ENCODE measurements at regions not wholly inside any gene's neighbourhood (a gene's known extent, or its start where the extent isn't known, plus 50 kb on each side); places are given as distances from the start of the nearest gene placed in this dataset.

GRCh38 chr1:232732344-232732910, 72.8 kb upstream of the MAP10 start:
- H4K8ac ChIP-seq (ENCODE audit: low read depth, low read length): no peak overlapping the region
- no peaks in the 10 kb centered on the region for H3K9me3 ChIP-seq (replicated peaks in 1 of 2; ENCODE audit: control insufficient read depth in 2 of 2, insufficient read depth in 1 of 2, low read depth in 1 of 2, low read length in 2 of 2)
- H2AK5ac ChIP-seq (ENCODE audit: low read depth, low read length): no peak overlapping the region
- no peak overlapping the region for H3K9ac ChIP-seq (ENCODE audit: low read depth, low read length, poor library complexity)
- H3K4me3 ChIP-seq (ENCODE audit: low read length in 2 of 2): no peak overlapping the region
- no peak overlapping the region for H3K4ac ChIP-seq (ENCODE audit: low read length)
- no peaks in the 10 kb centered on the region for H3K79me1 ChIP-seq (ENCODE audit: low read depth, low read length)
- no peak overlapping the region for H3K4me2 ChIP-seq (ENCODE audit: insufficient read depth, low read length, poor library complexity, severe bottlenecking)
- WGBS, 2 donors (ENCODE audit: extremely low coverage in 2 of 2, insufficient read length in 2 of 2, insufficient replicate concordance in 1 of 2): no CpG with 5 or more reads among the region's 1 CpG
- H2BK12ac ChIP-seq (ENCODE audit: low read length): no peak overlapping the region
- H3K14ac ChIP-seq (ENCODE audit: low read length): no peak overlapping the region
- no peak overlapping the region for H2BK120ac ChIP-seq (ENCODE audit: low read depth, low read length)
- DNase-seq (ENCODE audit: low spot score): no peak
- H2BK15ac ChIP-seq (ENCODE audit: low read length): no peak overlapping the region
- no peak overlapping the region for H3K27ac ChIP-seq (replicated peaks; ENCODE audit: low read length)
- no peaks in the 10 kb centered on the region for H3K4me1 ChIP-seq (ENCODE audit: control insufficient read depth in 2 of 2, insufficient read depth in 1 of 2, low read depth in 1 of 2, low read length in 2 of 2)
- H4K91ac ChIP-seq (ENCODE audit: low read depth, low read length, poor library complexity): no peak overlapping the region
- H2BK5ac ChIP-seq (ENCODE audit: low read length): no peak overlapping the region
- H3K27me3 ChIP-seq (ENCODE audit: control insufficient read depth in 3 of 3, insufficient read depth in 3 of 3, low read depth in 1 of 3, low read length in 3 of 3): no peaks in the 10 kb centered on the region
- no peak overlapping the region for H2AFZ ChIP-seq (ENCODE audit: low read length)
- no peak overlapping the region for H3K18ac ChIP-seq (ENCODE audit: low read length)
- H3K36me3 ChIP-seq (replicated peaks in 1 of 2; ENCODE audit: control insufficient read depth in 2 of 2, insufficient read depth in 2 of 2, low read length in 2 of 2): no peaks in the 10 kb centered on the region
- no peak overlapping the region for H3K23ac ChIP-seq (ENCODE audit: low read depth, low read length, poor library complexity)

- peaks cover 0 to 3% of the 10 kb centered on the region in 2 donors for H3K9me3 ChIP-seq (replicated peaks in 1 of 2; ENCODE audit: control insufficient read depth in 2 of 2, insufficient read depth in 1 of 2, low read depth in 1 of 2, low read length in 2 of 2)
- WGBS, 2 donors (ENCODE audit: extremely low coverage in 2 of 2, insufficient read length in 2 of 2, insufficient replicate concordance in 1 of 2): no CpG with 5 or more reads among the region's 2 CpGs
These were observed 67.3 kb upstream of the MAP10 start for GRCh38 chr1:232737917-232738316.

GRCh38 chr1:232743999-232744398, 61.2 kb upstream of the MAP10 start:
- no peak overlapping the region for H2AK5ac ChIP-seq (ENCODE audit: low read depth, low read length)
- no peak overlapping the region for H2BK120ac ChIP-seq (ENCODE audit: low read depth, low read length)
- no peak overlapping the region for H3K4me3 ChIP-seq (ENCODE audit: low read length in 2 of 2)
- H4K8ac ChIP-seq (ENCODE audit: low read depth, low read length): no peak overlapping the region
- whole genome bisulfite sequencing, 2 donors (ENCODE audit: extremely low coverage in 2 of 2, insufficient read length in 2 of 2, insufficient replicate concordance in 1 of 2): no CpG with 5 or more reads among the region's 1 CpG
- no peaks in the 10 kb centered on the region for H3K36me3 ChIP-seq (replicated peaks in 1 of 2; ENCODE audit: control insufficient read depth in 2 of 2, insufficient read depth in 2 of 2, low read length in 2 of 2)
- no peaks in the 10 kb centered on the region for H3K4me1 ChIP-seq (ENCODE audit: control insufficient read depth in 2 of 2, insufficient read depth in 1 of 2, low read depth in 1 of 2, low read length in 2 of 2)
- H3K27me3 ChIP-seq (ENCODE audit: control insufficient read depth in 3 of 3, insufficient read depth in 3 of 3, low read depth in 1 of 3, low read length in 3 of 3): no peaks in the 10 kb centered on the region
- no peak overlapping the region for H2BK15ac ChIP-seq (ENCODE audit: low read length)
- H2BK12ac ChIP-seq (ENCODE audit: low read length): no peak overlapping the region
- H2AFZ ChIP-seq (ENCODE audit: low read length): no peak overlapping the region
- no peaks in the 10 kb centered on the region for H3K79me1 ChIP-seq (ENCODE audit: low read depth, low read length)
- H3K14ac ChIP-seq (ENCODE audit: low read length): no peak overlapping the region
- H3K9ac ChIP-seq (ENCODE audit: low read depth, low read length, poor library complexity): no peak overlapping the region
- H2BK5ac ChIP-seq (ENCODE audit: low read length): no peak overlapping the region
- H3K9me3 ChIP-seq (replicated peaks in 1 of 2; ENCODE audit: control insufficient read depth in 2 of 2, insufficient read depth in 1 of 2, low read depth in 1 of 2, low read length in 2 of 2): peaks cover 6 to 7% of the 10 kb centered on the region in 2 donors
- H4K91ac ChIP-seq (ENCODE audit: low read depth, low read length, poor library complexity): no peak overlapping the region
- H3K4ac ChIP-seq (ENCODE audit: low read length): no peak overlapping the region
- H3K4me2 ChIP-seq (ENCODE audit: insufficient read depth, low read length, poor library complexity, severe bottlenecking): no peak overlapping the region
- H3K18ac ChIP-seq (ENCODE audit: low read length): no peak overlapping the region
- DNase-seq (ENCODE audit: low spot score): no peak
- no peak overlapping the region for H3K23ac ChIP-seq (ENCODE audit: low read depth, low read length, poor library complexity)
- H3K27ac ChIP-seq (replicated peaks; ENCODE audit: low read length): no peak overlapping the region

More at GRCh38 chr1:232737917-232738316, 67.3 kb upstream of the MAP10 start:
- Histone ChIP-seq H3K27me3 (ENCODE audit: control insufficient read depth in 3 of 3, insufficient read depth in 3 of 3, low read depth in 1 of 3, low read length in 3 of 3) (no peaks in the 10 kb centered on the region), H3K4me2 (ENCODE audit: insufficient read depth, low read length, poor library complexity, severe bottlenecking) (no peak overlapping the region), H4K8ac (ENCODE audit: low read depth, low read length) (no peak overlapping the region), H3K36me3 (replicated peaks in 1 of 2; ENCODE audit: control insufficient read depth in 2 of 2, insufficient read depth in 2 of 2, low read length in 2 of 2) (no peaks in the 10 kb centered on the region), H2BK120ac (ENCODE audit: low read depth, low read length) (no peak overlapping the region), H4K91ac (ENCODE audit: low read depth, low read length, poor library complexity) (no peak overlapping the region), H3K4ac (ENCODE audit: low read length) (no peak overlapping the region), H3K4me3 (ENCODE audit: low read length in 2 of 2) (no peak overlapping the region), H3K4me1 (ENCODE audit: control insufficient read depth in 2 of 2, insufficient read depth in 1 of 2, low read depth in 1 of 2, low read length in 2 of 2) (no peaks in the 10 kb centered on the region), H3K9ac (ENCODE audit: low read depth, low read length, poor library complexity) (no peak overlapping the region), H3K79me1 (ENCODE audit: low read depth, low read length) (no peaks in the 10 kb centered on the region), H3K14ac (ENCODE audit: low read length) (no peak overlapping the region), H2AFZ (ENCODE audit: low read length) (no peak overlapping the region), H3K23ac (ENCODE audit: low read depth, low read length, poor library complexity) (no peak overlapping the region), H3K27ac (replicated peaks; ENCODE audit: low read length) (no peak overlapping the region), H2BK12ac (ENCODE audit: low read length) (no peak overlapping the region), H2AK5ac (ENCODE audit: low read depth, low read length) (no peak overlapping the region), H2BK15ac (ENCODE audit: low read length) (no peak overlapping the region), H2BK5ac (ENCODE audit: low read length) (no peak overlapping the region), H3K18ac (ENCODE audit: low read length) (no peak overlapping the region)
- DNase-seq (ENCODE audit: low spot score): no peak

- Histone ChIP-seq H2AFZ (ENCODE audit: low read length) (no peak overlapping the region), H3K9ac (ENCODE audit: low read depth, low read length, poor library complexity) (no peak overlapping the region), H3K18ac (ENCODE audit: low read length) (no peak overlapping the region), H3K79me1 (ENCODE audit: low read depth, low read length) (no peaks in the 10 kb centered on the region), H3K4ac (ENCODE audit: low read length) (no peak overlapping the region), H3K27ac (replicated peaks; ENCODE audit: low read length) (no peak overlapping the region), H3K4me3 (ENCODE audit: low read length in 2 of 2) (no peak overlapping the region), H3K23ac (ENCODE audit: low read depth, low read length, poor library complexity) (no peak overlapping the region), H3K9me3 (replicated peaks in 1 of 2; ENCODE audit: control insufficient read depth in 2 of 2, insufficient read depth in 1 of 2, low read depth in 1 of 2, low read length in 2 of 2) (peaks cover 7 to 8% of the 10 kb centered on the region in 2 donors), H2BK12ac (ENCODE audit: low read length) (no peak overlapping the region), H2BK5ac (ENCODE audit: low read length) (no peak overlapping the region), H3K4me1 (ENCODE audit: control insufficient read depth in 2 of 2, insufficient read depth in 1 of 2, low read depth in 1 of 2, low read length in 2 of 2) (no peaks in the 10 kb centered on the region), H3K27me3 (ENCODE audit: control insufficient read depth in 3 of 3, insufficient read depth in 3 of 3, low read depth in 1 of 3, low read length in 3 of 3) (no peaks in the 10 kb centered on the region), H2AK5ac (ENCODE audit: low read depth, low read length) (no peak overlapping the region), H3K4me2 (ENCODE audit: insufficient read depth, low read length, poor library complexity, severe bottlenecking) (no peak overlapping the region), H2BK15ac (ENCODE audit: low read length) (no peak overlapping the region), H3K14ac (ENCODE audit: low read length) (no peak overlapping the region), H2BK120ac (ENCODE audit: low read depth, low read length) (no peak overlapping the region), H4K91ac (ENCODE audit: low read depth, low read length, poor library complexity) (no peak overlapping the region), H3K36me3 (replicated peaks in 1 of 2; ENCODE audit: control insufficient read depth in 2 of 2, insufficient read depth in 2 of 2, low read length in 2 of 2) (no peaks in the 10 kb centered on the region), H4K8ac (ENCODE audit: low read depth, low read length) (no peak overlapping the region)
- no peak for DNase-seq (ENCODE audit: low spot score)
- no CpG with 5 or more reads among the region's 6 CpGs for WGBS, 2 donors (ENCODE audit: extremely low coverage in 2 of 2, insufficient read length in 2 of 2, insufficient replicate concordance in 1 of 2)
These were observed 60.4 kb upstream of the MAP10 start for GRCh38 chr1:232744847-232745246.

Measured in neuronal stem cell (in vitro differentiated cells).